ENCODE measurements at regions not wholly inside any gene's neighbourhood (a gene's known extent, or its start where the extent isn't known, plus 50 kb on each side); places are given as distances from the start of the nearest gene placed in this dataset.

GRCh38 chr14:47852278-47852677 lies 176.9 kb upstream of the MDGA2 start:
- no peaks in the 10 kb centered on the region for H3K4me1 ChIP-seq (ENCODE audit: control insufficient read depth, insufficient read depth, low read length, unreplicated experiment)
- H3K36me3 ChIP-seq (ENCODE audit: insufficient read depth, low read length) = no peaks in the 10 kb centered on the region
- H3K27ac ChIP-seq (ENCODE audit: low read depth, low read length) = no peak overlapping the region
- no peak overlapping the region for H3K4me3 ChIP-seq (ENCODE audit: low read depth, low read length)
- H3K27me3 ChIP-seq (ENCODE audit: insufficient read depth, low read length) = no peaks in the 10 kb centered on the region
- H3K79me2 ChIP-seq (ENCODE audit: control insufficient read depth, insufficient read depth, low read length, unreplicated experiment) = no peaks in the 10 kb centered on the region
- no peak overlapping the region for H2AFZ ChIP-seq (ENCODE audit: low read length, unreplicated experiment)

GRCh38 chr14:47846008-47846407 lies 170.6 kb upstream of the MDGA2 start:
- Histone ChIP-seq H3K36me3 (ENCODE audit: insufficient read depth, low read length) (no peaks in the 10 kb centered on the region), H3K79me2 (ENCODE audit: control insufficient read depth, insufficient read depth, low read length, unreplicated experiment) (no peaks in the 10 kb centered on the region), H3K4me3 (ENCODE audit: low read depth, low read length) (no peak overlapping the region), H3K4me1 (ENCODE audit: control insufficient read depth, insufficient read depth, low read length, unreplicated experiment) (no peaks in the 10 kb centered on the region), H3K27ac (ENCODE audit: low read depth, low read length) (no peak overlapping the region), H3K27me3 (ENCODE audit: insufficient read depth, low read length) (no peaks in the 10 kb centered on the region), H2AFZ (ENCODE audit: low read length, unreplicated experiment) (no peak overlapping the region)

GRCh38 chr14:47843236-47843635 lies 167.8 kb upstream of the MDGA2 start:
- H3K79me2 ChIP-seq (ENCODE audit: control insufficient read depth, insufficient read depth, low read length, unreplicated experiment) = no peaks in the 10 kb centered on the region
- H3K27ac ChIP-seq (ENCODE audit: low read depth, low read length) = no peak overlapping the region
- no peaks in the 10 kb centered on the region for H3K27me3 ChIP-seq (ENCODE audit: insufficient read depth, low read length)
- H2AFZ ChIP-seq (ENCODE audit: low read length, unreplicated experiment) = no peak overlapping the region
- no peak overlapping the region for H3K4me3 ChIP-seq (ENCODE audit: low read depth, low read length)
- no peaks in the 10 kb centered on the region for H3K36me3 ChIP-seq (ENCODE audit: insufficient read depth, low read length)
- H3K4me1 ChIP-seq (ENCODE audit: control insufficient read depth, insufficient read depth, low read length, unreplicated experiment) = no peaks in the 10 kb centered on the region

- H3K4me3 ChIP-seq (ENCODE audit: low read depth, low read length) = no peak overlapping the region
- H3K27me3 ChIP-seq (ENCODE audit: insufficient read depth, low read length) = no peaks in the 10 kb centered on the region
- H3K4me1 ChIP-seq (ENCODE audit: control insufficient read depth, insufficient read depth, low read length, unreplicated experiment) = no peaks in the 10 kb centered on the region
- H3K79me2 ChIP-seq (ENCODE audit: control insufficient read depth, insufficient read depth, low read length, unreplicated experiment) = no peaks in the 10 kb centered on the region
- no peaks in the 10 kb centered on the region for H3K36me3 ChIP-seq (ENCODE audit: insufficient read depth, low read length)
- H3K27ac ChIP-seq (ENCODE audit: low read depth, low read length) = no peak overlapping the region
- no peak overlapping the region for H2AFZ ChIP-seq (ENCODE audit: low read length, unreplicated experiment)
These were observed 157.6 kb upstream of the MDGA2 start for GRCh38 chr14:47833011-47833410.

GRCh38 chr14:47826809-47827208 lies 151.4 kb upstream of the MDGA2 start:
- Histone ChIP-seq H3K4me1 (ENCODE audit: control insufficient read depth, insufficient read depth, low read length, unreplicated experiment) (no peaks in the 10 kb centered on the region), H3K36me3 (ENCODE audit: insufficient read depth, low read length) (no peaks in the 10 kb centered on the region), H2AFZ (ENCODE audit: low read length, unreplicated experiment) (no peak overlapping the region), H3K79me2 (ENCODE audit: control insufficient read depth, insufficient read depth, low read length, unreplicated experiment) (no peaks in the 10 kb centered on the region), H3K27ac (ENCODE audit: low read depth, low read length) (no peak overlapping the region), H3K4me3 (ENCODE audit: low read depth, low read length) (no peak overlapping the region), H3K27me3 (ENCODE audit: insufficient read depth, low read length) (no peaks in the 10 kb centered on the region)

- Histone ChIP-seq H3K4me1 (ENCODE audit: control insufficient read depth, insufficient read depth, low read length, unreplicated experiment) (no peaks in the 10 kb centered on the region), H3K79me2 (ENCODE audit: control insufficient read depth, insufficient read depth, low read length, unreplicated experiment) (no peaks in the 10 kb centered on the region), H3K36me3 (ENCODE audit: insufficient read depth, low read length) (no peaks in the 10 kb centered on the region)
These were observed 146.9 kb upstream of the MDGA2 start for GRCh38 chr14:47822326-47822725.

GRCh38 chr14:47821135-47821534 lies 145.7 kb upstream of the MDGA2 start:
- Histone ChIP-seq H3K36me3 (ENCODE audit: insufficient read depth, low read length) (no peaks in the 10 kb centered on the region), H3K4me3 (ENCODE audit: low read depth, low read length) (no peak overlapping the region), H3K27me3 (ENCODE audit: insufficient read depth, low read length) (no peaks in the 10 kb centered on the region), H3K79me2 (ENCODE audit: control insufficient read depth, insufficient read depth, low read length, unreplicated experiment) (no peaks in the 10 kb centered on the region), H2AFZ (ENCODE audit: low read length, unreplicated experiment) (no peak overlapping the region), H3K27ac (ENCODE audit: low read depth, low read length) (no peak overlapping the region), H3K4me1 (ENCODE audit: control insufficient read depth, insufficient read depth, low read length, unreplicated experiment) (no peaks in the 10 kb centered on the region)

More at GRCh38 chr14:47822326-47822725, 146.9 kb upstream of the MDGA2 start:
- no peak overlapping the region for H3K4me3 ChIP-seq (ENCODE audit: low read depth, low read length)
- no peaks in the 10 kb centered on the region for H3K27me3 ChIP-seq (ENCODE audit: insufficient read depth, low read length)
- H3K27ac ChIP-seq (ENCODE audit: low read depth, low read length) = no peak overlapping the region
- no peak overlapping the region for H2AFZ ChIP-seq (ENCODE audit: low read length, unreplicated experiment)

GRCh38 chr14:47790477-47790876 lies 115.1 kb upstream of the MDGA2 start:
- Histone ChIP-seq H3K36me3 (ENCODE audit: insufficient read depth, low read length) (no peaks in the 10 kb centered on the region), H2AFZ (ENCODE audit: low read length, unreplicated experiment) (no peak overlapping the region), H3K79me2 (ENCODE audit: control insufficient read depth, insufficient read depth, low read length, unreplicated experiment) (no peaks in the 10 kb centered on the region), H3K27ac (ENCODE audit: low read depth, low read length) (no peak overlapping the region), H3K4me3 (ENCODE audit: low read depth, low read length) (no peak overlapping the region), H3K4me1 (ENCODE audit: control insufficient read depth, insufficient read depth, low read length, unreplicated experiment) (no peaks in the 10 kb centered on the region), H3K27me3 (ENCODE audit: insufficient read depth, low read length) (no peaks in the 10 kb centered on the region)

GRCh38 chr14:47785058-47785457 lies 109.7 kb upstream of the MDGA2 start:
- Histone ChIP-seq H3K4me1 (ENCODE audit: control insufficient read depth, insufficient read depth, low read length, unreplicated experiment) (no peaks in the 10 kb centered on the region), H3K27ac (ENCODE audit: low read depth, low read length) (no peak overlapping the region), H3K27me3 (ENCODE audit: insufficient read depth, low read length) (no peaks in the 10 kb centered on the region), H2AFZ (ENCODE audit: low read length, unreplicated experiment) (no peak overlapping the region), H3K36me3 (ENCODE audit: insufficient read depth, low read length) (no peaks in the 10 kb centered on the region), H3K79me2 (ENCODE audit: control insufficient read depth, insufficient read depth, low read length, unreplicated experiment) (no peaks in the 10 kb centered on the region), H3K4me3 (ENCODE audit: low read depth, low read length) (no peak overlapping the region)

GRCh38 chr14:47778631-47779030 lies 103.2 kb upstream of the MDGA2 start:
- no peak overlapping the region for H3K4me3 ChIP-seq (ENCODE audit: low read depth, low read length)
- no peaks in the 10 kb centered on the region for H3K4me1 ChIP-seq (ENCODE audit: control insufficient read depth, insufficient read depth, low read length, unreplicated experiment)
- H3K27me3 ChIP-seq (ENCODE audit: insufficient read depth, low read length) = no peaks in the 10 kb centered on the region
- no peak overlapping the region for H2AFZ ChIP-seq (ENCODE audit: low read length, unreplicated experiment)
- no peaks in the 10 kb centered on the region for H3K79me2 ChIP-seq (ENCODE audit: control insufficient read depth, insufficient read depth, low read length, unreplicated experiment)
- H3K36me3 ChIP-seq (ENCODE audit: insufficient read depth, low read length) = no peaks in the 10 kb centered on the region
- H3K27ac ChIP-seq (ENCODE audit: low read depth, low read length) = no peak overlapping the region

GRCh38 chr14:47772652-47773051 lies 97.2 kb upstream of the MDGA2 start:
- H3K27me3 ChIP-seq (ENCODE audit: insufficient read depth, low read length) = no peaks in the 10 kb centered on the region
- H3K4me1 ChIP-seq (ENCODE audit: control insufficient read depth, insufficient read depth, low read length, unreplicated experiment) = no peaks in the 10 kb centered on the region
- H3K4me3 ChIP-seq (ENCODE audit: low read depth, low read length) = no peak overlapping the region
- no peak overlapping the region for H2AFZ ChIP-seq (ENCODE audit: low read length, unreplicated experiment)
- no peaks in the 10 kb centered on the region for H3K36me3 ChIP-seq (ENCODE audit: insufficient read depth, low read length)
- no peaks in the 10 kb centered on the region for H3K79me2 ChIP-seq (ENCODE audit: control insufficient read depth, insufficient read depth, low read length, unreplicated experiment)
- no peak overlapping the region for H3K27ac ChIP-seq (ENCODE audit: low read depth, low read length)

Data from ACC112 (cell line).